ENCODE measurements at regions not wholly inside any gene's neighbourhood (a gene's known extent, or its start where the extent isn't known, plus 50 kb on each side); places are given as distances from the start of the nearest gene placed in this dataset.
A peak's percentile ranks its signal among the peaks of the same experiment; 100 is the strongest.

DNA sequence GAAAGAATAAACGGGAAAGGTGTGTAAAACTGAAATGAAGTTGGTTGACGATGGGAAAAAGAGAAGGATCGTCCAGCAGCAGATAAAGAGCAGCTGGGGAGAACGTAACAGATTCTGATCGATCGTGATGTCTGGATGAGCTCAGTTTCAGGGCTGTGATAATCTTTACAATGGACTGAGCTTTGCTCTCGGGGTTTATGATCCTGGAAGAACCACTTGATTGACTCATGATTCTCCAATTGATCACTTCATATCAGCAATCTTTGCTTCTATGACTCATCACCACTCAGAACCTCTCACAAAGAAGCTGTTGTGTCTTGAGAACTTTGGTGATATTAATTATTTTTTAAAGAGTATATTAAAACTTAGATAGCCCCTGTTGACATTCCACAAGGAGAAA lies 690.7 kb downstream of the TUSC7 start:
- DNase-seq = no peak

DNA sequence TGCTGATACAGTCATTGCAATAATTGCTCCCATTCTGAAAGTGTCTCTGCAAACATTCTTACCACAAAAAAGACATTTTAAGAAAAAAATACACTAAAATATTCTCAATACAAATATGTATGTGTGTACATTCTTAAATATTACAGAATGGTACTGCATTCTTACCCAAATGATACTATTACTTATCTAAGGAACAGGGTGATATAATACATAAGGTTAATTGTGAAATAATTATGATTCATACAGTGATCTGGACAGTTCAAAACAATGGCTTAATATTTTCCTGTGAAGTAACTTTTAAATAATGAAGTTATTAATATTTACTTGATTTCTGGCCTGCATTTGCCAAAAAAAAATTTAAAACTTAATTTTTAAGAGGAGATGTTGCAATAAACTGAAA lies 694.6 kb downstream of the TUSC7 start:
- no peak for DNase-seq

DNA sequence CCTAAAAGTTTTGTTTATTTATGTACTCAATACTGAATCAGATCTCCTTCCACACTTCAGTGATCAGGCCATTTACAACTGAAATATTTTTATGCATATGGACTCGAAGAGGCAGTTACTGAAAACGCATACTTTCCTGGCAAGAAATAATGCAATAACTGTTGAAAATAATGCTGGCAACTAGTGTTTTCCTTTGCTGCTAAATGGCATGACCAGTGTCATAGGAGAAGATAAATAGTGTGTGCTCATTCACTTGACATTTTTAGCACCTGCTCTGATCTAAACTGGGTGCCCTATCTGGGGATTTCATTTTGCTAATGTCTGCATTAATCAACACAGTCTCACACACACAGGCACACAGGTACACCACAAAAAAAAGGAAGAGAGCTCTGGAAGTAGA lies 695.2 kb downstream of the TUSC7 start:
- DNase-seq = no peak

DNA sequence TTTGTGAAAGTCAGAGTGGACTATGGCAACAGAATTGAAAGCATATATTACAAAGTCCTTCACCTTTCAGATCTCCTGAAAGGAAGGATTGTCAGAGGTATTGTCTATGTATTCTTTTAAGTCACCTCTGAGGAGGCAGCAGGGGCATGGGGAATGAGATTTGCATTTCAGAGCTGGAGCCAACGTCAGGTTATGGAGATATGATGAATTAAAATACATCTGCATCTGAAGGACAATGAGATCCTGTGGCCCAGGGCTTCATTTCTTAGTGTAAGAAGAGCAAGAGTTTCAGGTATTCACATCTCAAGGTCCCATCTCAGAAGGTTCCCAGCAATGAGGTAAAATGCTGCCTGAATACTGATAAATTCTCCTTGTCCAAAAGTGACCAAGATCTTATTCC lies 695.8 kb downstream of the TUSC7 start:
- no peak for DNase-seq

DNA sequence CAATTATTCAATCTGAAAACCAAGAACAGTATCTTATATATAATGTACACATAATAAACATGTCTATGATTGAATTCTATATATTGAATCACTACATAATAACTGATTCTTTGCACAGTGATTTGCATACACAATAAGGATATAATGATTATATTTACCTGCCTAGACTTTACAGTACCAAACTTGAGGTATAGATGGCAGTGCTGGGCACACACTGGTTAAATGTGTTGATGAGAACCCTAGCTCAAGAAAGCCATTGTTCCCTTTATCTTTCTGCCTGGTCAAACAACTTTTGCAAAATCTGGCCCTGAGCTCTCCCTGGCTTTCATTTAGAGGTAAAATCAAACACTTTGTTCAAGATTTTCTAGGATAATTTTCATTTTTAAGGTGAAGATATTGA lies 697.7 kb downstream of the TUSC7 start:
- no peak for DNase-seq

DNA sequence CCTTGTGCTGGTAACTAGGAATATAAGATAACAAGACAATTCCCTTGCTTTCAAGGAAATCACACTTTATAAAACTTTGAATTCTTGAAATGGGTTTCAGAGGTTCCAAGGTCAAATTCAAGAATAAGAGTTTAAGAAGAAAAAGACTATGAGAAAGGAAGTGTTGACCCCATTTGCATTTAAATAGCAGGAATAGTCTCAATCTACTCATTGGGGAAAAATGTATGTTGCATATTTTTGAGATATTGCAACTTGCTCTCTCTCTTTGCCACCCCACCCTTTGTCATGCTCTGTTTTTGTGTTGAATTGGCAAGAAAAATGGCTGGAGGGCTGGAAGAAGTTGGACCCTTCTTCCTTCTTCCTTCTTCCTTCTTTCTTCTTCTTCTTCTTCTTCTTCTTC lies 699.2 kb downstream of the TUSC7 start:
- no peak for DNase-seq

DNA sequence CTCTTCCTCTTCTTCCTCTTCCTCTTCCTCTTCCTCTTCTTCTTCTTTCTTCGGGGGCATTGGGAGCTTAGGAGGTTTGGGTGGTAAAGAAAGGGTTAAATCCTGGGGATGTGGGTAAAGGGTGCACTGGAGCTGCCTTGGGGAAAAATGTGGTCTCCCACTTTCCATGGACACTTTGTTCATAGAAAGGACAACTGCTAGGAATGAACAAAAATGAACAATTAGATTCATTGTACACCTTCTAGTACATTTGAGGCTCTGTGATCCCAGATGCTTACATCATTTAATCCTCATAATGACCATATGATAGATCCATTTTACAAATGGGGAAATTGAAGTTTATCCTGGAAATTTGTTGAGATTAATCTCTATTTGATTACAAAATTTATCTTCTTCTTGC lies 699.7 kb downstream of the TUSC7 start:
- no peak for DNase-seq

DNA sequence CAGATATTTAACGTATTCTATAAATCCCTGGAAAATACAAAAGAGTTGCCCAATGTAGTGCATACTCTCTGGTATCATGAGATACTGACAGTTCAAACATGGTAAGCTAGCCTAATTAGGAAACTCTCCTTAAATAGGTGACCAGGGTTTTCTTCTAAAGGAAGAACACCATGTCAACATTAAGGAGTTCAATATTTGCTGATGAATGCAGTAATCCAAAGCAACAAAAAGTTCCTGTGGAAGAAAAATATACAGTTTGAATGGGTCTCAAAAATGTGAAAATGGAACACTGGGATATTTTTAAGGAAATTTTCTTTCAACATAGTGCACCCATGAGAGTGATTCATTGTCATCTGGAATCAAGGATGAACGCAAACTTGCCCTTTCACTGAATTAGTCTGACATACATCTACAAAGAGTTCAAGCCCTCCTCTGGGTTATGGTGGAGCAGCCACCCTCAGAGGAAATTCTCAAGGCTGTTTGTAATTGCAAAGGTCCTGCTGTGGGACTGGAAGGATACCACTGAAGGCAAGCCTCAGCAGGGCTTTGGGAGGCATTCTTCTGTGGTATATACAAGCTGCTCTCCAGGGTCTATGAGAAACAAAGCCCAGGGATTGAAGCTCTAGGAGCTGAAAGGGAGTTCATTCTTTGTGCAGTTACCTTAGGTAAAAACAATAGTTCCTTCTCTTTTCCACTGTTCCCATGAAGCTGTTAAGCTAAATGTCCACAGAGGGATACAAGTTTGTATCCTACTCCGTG lies 700.3 kb downstream of the TUSC7 start:
- DNase-seq = no peak

DNA sequence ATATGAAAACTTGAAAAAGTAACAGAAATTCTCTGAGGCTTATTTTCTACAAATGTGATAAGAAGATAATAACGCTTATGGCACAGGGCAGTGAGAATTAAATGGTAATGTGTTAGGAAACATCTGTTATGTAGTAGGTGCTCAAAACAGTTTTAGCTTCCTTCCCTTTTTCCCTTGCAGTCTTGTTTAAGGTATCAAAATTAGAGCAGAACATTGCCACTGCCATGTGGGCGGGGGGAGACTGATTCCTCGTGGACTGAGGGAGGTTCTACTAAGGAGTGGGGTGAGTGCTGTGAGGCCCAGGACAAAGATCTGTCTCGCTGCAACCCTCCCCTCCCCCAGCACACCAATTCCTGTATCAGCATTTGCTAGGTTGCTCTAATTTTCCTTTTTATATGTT lies 702.4 kb downstream of the TUSC7 start:
- DNase-seq = no peak

DNA sequence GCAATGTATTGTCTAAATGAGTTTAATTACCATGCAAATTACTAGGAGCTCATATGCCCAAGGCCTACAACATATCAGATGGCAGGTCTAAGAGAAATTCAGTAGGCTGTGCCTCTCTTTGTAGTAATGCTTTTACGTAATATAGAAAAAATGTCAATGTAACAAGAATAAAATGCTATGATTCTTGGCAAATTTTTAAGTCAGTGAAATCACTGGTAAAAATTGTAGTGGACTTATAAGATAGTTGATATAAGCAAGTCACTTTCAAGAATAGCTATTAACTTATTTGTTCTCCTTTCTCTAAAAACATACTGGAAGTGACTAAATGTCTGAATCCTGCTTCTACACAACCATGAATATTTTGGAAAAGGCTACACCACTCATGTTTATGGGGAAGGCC lies 707.8 kb downstream of the TUSC7 start:
- DNase-seq = no peak

DNA sequence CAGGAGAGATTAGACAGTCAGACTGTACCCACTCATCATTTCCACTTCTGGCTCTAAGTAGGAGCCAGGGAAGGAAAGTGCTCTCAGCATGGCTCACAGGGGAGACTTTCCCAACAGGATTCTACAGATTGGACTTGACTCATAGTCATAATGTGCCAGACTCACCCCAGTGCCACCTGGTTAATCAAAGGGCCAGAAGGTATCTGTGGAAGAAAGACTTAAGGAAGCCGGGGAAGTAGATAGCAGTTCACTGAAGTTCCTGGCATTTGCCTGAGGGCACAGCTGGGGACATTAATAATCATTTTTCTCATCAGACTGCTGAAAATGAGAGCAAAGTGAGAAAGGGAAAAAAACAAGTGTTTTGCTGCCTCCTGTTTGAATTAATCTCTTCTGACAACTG lies 717.5 kb downstream of the TUSC7 start:
- no peak for DNase-seq

DNA sequence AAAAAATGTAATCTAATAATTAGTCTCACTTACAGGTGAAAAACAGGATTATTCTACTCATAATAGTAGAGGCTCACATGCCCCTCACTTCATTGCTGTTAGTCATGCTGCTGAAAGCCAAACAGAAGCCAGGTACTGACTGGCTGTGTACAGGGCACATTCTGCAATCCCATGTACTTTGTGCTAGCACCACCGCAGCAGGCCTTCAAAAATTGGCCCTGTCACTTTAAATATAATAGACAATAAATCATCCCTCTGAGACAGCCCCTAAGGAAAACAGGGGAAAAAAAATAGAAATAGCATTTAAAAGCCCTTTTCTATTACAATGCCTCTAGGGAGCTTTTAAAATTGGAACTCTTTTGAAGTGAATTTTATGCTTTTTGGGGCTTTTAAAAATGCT lies 723.8 kb downstream of the TUSC7 start:
- no peak for DNase-seq

DNA sequence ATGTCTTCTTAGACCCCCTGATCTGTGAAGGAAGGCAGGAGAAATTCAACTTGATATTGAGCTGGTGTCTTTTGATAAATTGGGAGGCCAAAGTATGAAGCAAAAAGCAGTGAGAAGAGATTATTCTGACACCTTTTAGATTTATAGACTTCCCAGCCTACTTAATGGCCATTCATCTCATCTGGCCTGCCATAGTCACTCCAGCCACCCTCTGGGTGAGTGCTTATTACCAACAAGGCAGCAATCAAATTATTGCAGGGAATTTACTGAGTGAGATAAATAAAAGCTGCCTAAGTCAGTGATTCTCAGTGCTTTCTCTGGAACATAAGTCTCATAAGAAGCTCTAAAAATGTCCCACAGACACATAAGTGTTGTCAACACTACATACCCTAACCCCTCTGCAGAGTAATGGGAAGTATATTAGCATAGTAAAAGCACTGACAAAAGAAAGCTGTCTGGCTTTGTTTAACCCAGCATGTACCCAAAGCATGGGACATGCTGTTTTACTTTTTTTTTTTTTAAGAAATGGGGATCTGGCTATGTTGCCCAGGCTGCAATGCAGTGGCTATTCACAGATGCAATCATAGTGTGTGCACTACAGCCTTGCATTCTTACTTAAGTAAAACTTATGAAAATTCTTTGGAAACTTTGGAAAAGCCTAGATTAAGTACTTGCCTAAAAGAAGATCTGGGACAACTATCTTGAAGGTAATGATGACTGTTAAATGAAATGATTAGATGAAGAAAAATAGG lies 725.3 kb downstream of the TUSC7 start:
- DNase-seq = no peak

DNA sequence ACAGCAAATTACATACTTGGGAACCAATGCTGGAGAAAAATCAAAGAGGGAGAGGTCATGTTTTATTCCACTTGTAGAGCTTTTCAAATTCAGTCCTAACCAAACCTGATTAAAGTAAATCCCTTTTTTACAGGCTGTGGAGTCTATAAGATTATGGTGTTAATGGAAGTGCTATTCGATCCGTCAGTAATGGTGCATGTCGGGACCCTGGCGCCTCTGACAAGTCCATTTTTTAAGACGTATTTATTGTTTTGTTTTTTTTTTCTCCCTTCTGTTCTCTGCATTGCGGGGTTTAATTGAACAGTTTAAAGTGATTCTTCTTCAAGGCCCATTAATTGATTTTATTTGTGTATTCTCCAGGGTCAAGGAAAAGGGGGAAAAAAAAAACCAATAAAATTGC lies 725.9 kb downstream of the TUSC7 start:
- no peak for DNase-seq

DNA sequence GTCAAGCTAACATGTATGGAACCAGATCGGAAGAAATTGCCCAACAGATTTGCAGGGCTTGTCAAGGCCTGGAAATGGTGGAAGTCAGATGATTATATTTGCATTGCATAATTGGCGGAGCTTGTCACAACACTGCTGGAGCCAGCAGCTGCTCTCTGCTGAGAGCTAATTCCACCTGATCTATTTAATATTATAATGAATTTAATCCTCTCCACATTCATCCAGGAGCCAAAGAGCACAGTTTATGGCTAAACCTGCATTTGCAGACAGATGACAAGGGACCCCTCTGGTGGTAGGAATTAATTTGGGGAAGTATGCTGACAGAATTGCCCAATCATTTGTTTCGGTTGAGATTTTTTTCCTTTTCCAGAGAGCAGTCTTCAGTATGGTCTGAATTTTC lies 730.2 kb downstream of the TUSC7 start:
- peak; percentile 12 for DNase-seq

DNA sequence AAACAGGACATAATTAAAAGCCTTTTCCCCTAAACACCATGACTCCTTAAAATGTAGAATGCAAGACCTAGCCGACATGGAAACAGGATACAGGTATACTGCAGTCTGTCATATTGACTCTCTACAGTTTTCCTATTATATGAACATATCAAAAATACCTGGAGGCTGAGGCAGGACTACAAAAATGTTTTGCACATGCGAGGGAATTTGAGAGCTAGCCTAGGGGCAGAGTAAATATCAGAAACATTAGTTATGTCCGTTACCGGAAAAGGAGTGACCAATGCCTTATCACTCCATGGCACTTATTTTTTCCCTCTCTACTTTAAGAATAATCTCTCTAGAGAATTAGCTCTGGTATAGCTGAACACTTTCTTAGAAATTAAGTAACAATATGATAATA lies 732.3 kb downstream of the TUSC7 start:
- DNase-seq = no peak

DNA sequence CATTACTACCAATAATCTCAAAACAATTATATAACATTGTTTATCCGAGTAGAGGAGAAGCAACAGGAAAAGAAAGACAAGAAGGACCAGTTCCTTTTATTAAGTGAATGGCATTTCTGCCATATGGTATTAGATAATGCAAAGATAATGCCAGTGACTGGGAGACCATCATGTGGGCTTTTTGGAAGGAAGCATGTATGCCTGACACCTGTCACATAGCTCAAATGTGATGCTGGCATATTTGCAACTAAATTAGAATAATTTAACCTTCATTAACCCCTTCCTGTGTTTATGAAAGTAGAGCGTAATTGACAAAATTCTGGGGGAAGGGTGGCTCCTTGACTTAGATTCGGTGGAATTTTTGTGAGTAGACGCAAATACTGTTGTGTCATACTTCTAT lies 733.0 kb downstream of the TUSC7 start:
- DNase-seq = no peak

DNA sequence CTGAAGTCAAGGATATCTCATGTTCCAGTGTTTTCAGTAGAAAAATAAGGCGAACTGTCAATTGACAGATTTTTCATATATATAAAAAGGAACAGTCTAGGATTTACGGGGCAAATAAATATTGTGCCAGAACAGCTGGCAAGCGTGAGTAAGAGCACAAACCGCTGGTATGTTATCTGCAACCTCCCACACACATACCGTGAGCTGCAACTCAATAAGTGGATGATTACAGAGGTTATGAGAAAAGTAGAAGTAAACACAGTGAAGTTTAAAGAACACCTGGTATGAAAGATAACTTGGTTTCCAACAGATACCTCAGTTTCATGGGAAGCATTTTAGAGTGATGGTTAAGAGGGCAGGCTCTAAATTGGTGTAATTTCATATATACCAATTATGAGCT lies 733.4 kb downstream of the TUSC7 start:
- DNase-seq = peak; percentile 4

DNA sequence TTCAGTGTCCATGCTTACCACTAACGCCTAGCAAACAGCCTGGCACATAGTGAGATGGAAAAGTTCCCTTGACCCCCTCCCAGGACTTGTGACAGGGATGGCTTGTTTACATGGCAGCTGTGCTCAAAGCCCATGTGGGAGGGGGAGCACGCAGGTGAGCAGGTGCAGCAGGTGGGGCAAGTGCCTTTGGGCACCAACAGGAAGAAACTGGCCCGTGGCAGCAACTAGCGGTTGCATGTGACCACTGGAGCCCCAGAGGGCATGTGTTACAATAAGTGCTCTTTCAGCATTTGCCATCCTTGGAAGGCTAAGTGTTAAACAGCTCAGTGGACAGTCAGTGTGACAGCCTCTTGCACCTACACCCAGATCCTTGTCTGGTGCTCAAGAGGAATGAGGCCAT lies 734.6 kb downstream of the TUSC7 start:
- DNase-seq = no peak

DNA sequence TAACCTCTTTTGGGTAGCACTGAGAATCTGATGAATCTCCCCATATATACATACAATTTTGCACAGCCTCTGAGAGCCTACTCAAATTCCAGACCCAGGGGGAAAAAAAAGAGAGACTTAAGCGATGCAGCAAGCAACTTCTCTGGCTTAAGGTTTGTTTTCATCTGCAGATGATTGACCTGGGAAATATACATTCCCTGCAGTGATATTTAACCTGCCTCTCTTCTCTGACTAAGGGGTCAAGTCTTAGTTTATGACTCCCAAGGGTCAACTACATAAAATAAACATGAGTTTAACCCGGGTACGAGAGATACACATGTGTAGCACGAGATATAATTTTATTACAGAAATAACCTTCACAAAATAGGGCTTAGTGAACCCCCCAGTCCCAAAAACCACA lies 737.8 kb downstream of the TUSC7 start:
- DNase-seq = no peak

DNA sequence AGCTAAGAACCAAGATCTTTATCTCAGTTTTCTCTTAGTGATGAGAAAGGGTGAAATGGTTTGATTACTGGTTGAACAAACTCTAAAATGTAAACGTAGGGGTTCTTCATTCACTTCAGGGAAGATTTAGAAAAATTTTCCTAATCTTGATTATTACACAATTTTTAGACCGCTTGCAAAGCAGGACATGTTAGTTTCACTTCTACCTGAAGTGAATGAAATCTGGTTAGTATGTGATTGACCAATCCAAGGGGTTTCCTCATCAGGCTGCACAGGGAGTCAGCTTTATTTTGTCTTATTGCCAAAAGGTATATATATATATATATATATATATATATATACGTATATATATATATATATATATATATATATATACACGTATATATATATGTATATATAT lies 740.4 kb downstream of the TUSC7 start:
- no peak for DNase-seq

DNA sequence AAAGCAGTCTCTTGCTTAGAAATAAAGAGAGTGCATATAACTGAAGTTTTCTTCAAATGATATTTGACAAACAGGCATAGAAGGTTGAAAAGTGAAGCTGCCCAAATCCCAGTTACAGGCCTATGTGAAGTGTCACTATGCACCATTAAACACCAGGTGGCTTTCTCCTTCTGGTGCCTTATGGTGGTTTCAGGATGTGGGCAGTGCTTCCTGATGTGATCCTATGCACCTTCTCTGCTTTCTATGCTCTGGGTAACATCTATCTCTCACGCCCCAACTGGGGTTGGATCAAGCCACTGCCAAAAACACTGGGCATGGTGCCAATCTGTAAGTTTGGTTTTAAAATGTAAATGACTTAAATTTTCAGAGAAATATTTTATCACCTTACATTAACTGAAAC lies 744.7 kb downstream of the TUSC7 start:
- DNase-seq = no peak

DNA sequence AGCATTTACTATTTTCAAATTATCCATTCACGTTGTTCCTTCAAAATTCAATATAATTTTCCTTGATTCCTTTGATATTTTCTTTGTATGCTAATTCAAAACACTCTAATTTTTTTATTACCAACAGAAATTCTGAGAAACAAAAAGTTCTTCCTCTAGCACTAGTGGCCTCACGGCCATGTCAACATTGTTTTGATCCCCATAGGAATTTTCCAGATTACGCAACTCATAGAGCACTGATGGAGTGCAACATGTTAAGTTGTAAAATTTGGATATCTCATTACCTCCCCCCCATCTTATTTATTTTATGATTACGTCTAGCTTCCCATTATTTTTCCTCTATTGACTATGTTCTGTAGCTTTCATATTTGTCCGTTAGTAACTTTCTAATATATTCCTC lies 745.3 kb downstream of the TUSC7 start:
- DNase-seq = no peak

DNA sequence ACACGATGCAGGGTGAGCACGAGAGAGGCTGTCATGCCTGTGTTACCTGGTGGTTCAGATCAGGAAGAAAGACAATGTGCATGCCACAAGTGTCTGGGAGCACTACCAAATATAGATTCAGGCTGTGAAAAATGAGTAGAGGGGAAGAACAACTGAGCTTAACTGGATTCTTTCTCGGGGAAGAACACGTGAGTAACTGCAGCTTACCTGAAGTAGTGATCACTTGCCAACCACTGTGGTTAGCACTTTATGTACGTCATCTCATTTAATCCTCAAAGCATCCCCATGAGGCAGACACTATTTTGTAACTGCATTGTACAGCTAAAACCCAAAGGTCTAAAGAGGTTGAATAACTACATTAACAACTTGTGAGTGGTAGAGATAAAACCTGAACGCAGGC lies 746.2 kb downstream of the TUSC7 start:
- no peak for DNase-seq
